ENCODE measurements at regions not wholly inside any gene's neighbourhood (a gene's known extent, or its start where the extent isn't known, plus 50 kb on each side); places are given as distances from the start of the nearest gene placed in this dataset.

DNA sequence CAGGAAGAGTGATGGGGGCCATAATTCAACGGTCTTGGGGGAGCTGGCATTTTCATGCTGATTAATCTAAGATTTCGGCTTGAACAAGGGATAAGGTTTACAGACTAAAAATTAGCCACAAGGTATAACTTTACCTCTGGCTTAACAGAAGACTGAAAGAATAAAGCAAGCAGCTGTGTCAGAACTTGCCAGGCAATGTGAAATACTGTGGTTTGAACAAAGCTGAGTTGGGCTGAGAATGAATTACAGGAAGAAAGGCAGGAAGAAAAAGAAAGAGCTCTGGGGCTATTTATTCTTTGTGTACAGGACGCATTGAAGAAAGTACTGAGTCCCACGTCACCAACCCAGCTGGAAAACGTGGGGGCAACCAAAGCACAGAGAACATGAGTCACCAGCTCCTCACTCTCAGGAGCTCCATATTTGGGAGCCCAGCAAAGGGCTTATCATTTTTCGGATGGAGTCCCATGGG lies 121.5 kb upstream of the NEDD9 start:
- intact Hi-C loops (cut with DNase I): no loop called here
- DNase-seq (ENCODE audit: missing footprints) (no peak), ATAC-seq (peak; percentile 70)

DNA sequence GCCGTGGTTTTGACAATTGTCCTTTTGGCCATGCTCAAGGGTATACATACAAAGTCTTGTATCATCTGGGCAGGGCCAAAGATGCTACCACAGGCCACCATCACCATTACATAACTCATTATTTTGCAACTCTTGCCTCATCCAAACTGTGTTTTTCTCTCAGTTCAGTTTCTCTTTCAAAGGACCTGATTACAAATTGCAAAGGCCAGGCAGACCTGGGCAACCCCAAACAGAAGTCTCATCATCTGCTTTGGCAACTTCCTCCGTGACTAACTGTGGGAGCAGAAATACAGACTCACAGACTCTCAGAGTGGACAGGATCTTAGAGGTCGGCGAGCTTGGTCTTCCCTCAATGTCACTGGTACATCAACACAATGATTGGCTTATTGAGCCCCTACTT lies 117.8 kb upstream of the NEDD9 start:
- ATAC-seq (peak; percentile 32), DNase-seq (ENCODE audit: missing footprints) (no peak)
- intact Hi-C loops (cut with DNase I): no loop called here

DNA sequence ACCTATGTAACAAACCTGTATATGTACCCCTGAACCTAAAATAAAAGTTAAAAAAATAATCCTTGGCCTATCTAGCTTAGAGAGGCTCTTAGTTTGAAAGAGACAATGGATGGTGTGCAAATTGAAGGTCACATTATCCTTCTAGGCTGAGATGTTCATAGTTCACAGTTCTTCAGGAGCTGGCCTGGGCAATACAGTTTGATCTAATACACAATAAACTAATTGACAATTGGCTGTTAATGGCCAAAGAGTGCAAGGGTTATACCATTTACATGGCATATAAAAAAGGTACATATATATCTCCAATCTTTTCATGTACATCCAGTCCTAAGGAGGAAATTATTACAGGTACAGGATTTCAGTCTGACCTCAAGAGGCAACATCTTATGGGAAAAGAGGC lies 117.4 kb upstream of the NEDD9 start:
- DNase-seq (ENCODE audit: missing footprints) (no peak), ATAC-seq (no peak)
- intact Hi-C loops (cut with DNase I): no loop called here

DNA sequence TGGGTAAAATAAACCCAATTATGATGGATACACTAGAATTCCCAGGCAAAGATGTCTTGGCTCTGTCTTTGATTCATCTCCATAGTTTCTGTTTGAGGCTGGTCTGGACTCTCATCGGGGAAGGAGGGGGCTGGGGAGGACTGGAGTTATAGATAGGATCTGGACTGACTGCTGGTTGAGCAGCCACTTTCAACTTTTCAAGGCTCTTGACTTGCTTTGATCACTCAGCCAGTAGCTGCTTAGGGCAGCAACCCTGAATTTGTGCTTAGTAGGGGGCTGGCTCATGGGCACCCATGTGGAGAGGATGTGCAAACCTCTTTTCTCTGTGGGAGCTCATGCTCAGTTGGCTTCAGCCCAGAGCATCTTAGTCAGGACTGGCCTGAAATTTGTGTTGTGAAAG lies 114.0 kb upstream of the NEDD9 start:
- DNase-seq (ENCODE audit: missing footprints): no peak
- ATAC-seq: no peak
- intact Hi-C loops (cut with DNase I): no loop called here

DNA sequence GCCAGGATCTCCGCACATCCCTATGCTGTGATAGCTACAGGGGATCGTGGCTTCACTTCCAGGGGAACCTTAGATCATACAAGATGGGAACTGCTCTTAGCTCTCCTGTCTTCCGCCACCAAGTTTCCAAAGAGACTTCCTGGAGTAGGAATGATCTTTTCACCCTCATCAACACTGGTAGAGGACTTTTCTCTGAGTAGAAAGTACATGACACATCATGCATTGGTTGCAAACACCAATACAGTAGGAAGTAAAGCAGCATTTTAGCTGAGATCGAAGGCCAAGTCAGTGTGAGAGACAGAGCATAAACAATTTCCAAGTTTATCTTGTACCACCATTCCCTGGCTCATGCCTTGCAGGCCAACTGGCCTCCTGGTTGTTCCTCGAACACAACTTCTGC lies 113.1 kb upstream of the NEDD9 start:
- intact Hi-C loops (cut with DNase I): no loop called here
- ATAC-seq (no peak), DNase-seq (ENCODE audit: missing footprints) (no peak)

DNA sequence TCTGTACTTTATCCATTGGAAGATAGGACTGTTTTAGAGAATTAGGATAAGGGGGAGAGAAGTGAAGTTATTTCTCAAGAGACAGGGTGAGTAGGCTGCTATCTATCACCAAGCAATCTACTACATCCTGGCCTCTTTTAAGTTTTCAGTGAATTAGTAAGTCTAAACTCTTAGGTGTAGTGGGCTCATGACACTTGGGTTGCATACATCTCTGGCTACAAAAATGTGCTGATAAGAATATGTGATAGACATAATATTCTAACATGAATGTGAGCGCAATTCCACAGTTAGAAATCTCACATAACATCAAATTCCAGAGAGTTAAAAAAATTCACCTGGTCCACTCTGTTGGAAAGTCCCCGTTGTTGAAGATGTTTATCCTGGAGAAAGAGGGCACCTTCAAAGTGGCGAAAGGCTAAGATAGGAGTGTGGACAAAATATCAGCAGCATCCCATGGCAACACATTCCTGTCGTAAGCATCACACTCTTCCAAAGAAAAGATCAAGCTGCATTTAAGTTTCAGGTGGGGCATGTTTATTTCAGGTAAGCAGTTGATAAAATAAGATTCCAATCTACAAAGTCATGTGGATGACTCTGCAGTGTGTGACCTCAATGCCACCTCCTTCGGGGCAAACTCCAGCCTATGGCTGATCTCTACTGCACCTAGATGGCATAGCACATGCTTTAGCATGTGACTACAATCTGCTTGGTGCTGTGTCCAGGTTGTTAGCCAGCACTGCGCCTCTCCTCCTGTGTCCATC lies 111.7 kb upstream of the NEDD9 start:
- intact Hi-C loops (cut with DNase I): no loop called here
- ATAC-seq: no peak
- no peak for DNase-seq (ENCODE audit: missing footprints)

DNA sequence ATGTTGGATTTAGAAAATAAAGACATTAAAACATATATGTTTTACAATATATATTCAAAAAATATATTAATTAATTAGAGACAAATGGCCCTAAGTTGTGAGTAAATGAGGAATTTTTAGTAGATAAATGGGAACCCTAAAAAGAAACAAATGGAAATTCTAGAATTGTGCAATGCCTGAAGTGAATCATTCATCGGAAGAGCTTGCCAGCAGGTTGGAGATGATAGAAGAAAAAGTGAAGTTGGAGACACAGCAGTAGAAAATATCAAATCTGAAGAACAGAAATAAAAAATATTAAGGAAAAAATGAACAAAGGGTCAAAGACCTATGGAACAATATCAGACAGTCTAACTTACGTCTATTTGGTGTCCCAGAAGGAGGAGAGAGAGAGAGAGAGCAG lies 109.4 kb upstream of the NEDD9 start:
- ATAC-seq (no peak), DNase-seq (ENCODE audit: missing footprints) (no peak)
- intact Hi-C loops (cut with DNase I): no loop called here

DNA sequence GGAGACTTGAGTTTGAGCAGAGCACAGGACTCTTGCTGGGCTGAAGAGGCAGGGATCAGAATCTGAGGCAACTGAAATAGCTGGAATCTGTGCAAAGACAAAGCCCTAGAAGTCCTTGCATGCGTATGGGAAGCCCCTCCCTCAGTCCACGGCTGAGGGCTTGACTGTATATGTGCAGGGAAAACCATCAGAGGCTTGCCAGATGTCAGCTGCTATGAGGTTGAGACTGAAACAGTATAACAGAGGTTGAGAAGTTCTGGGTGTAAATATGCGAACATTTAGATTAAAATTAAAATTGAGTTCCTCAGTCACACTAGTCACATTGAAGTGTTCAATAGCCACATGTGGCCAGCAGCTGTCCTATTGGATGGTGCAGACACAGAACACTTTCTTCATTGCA lies 108.8 kb upstream of the NEDD9 start:
- no peak for DNase-seq (ENCODE audit: missing footprints)
- intact Hi-C loops (cut with DNase I): no loop called here
- ATAC-seq: no peak

DNA sequence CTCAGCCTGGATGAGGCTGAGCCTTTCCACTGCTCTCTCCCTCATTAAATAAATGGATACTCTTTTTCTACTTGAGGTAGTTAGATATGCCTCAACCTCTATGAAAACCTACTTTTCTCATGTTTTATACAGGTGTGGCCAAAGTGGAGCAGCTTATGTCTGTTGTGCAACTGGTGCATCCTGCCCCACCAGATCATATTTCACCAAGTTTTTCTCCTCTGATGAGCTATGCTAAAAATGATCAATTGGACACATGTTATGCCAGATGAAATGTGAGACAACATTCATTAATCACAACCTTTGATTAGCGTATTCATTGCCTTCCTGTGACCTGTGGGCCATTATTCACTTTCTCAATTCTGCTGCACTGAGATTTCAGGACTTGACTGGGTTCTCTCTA lies 106.9 kb upstream of the NEDD9 start:
- intact Hi-C loops (cut with DNase I): no loop called here
- no peak for ATAC-seq

DNA sequence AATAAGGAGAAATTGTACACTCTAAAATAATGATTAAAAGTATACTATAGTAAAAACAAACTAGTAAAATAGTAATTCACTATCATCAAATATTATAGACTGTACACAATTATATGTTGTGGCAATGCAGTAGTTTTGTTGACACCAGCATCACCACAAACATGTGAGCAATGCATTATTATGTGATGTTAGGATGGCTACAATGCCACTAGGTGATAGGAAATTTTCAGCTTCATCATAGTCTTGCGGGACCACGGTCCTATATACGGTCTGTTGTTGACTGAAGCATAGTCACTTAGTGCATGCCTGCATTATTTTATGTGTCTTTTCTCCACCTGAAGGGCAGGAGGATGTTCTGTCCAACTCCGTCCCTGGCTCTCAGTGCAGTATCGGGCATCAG lies 104.8 kb upstream of the NEDD9 start:
- no peak for DNase-seq (ENCODE audit: missing footprints)
- intact Hi-C loops (cut with DNase I): no loop called here
- no peak for ATAC-seq

More for the DNA sequence above, 106.9 kb upstream of the NEDD9 start:
- no peak for DNase-seq (ENCODE audit: missing footprints)

DNA sequence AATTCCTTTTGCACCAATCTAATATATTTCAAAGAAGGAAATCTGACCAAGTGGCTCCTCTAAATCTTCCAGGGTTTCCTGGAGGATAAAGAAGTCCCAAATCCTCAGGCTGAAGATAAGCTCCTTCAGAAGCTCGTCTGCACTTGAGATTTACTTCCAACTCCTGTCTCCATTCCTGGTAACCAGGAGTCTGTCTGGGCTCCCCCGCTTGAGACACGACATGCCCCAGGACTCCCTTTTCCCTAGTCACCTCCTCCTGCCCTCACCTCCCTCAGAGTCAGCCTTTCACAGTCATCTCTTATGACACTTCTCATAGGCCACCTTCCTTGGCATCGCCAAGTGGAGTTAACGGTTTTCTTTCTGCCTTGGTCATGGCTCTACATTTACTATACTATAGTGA lies 103.4 kb upstream of the NEDD9 start:
- intact Hi-C loops (cut with DNase I): no loop called here
- ATAC-seq (no peak), DNase-seq (ENCODE audit: missing footprints) (no peak)

DNA sequence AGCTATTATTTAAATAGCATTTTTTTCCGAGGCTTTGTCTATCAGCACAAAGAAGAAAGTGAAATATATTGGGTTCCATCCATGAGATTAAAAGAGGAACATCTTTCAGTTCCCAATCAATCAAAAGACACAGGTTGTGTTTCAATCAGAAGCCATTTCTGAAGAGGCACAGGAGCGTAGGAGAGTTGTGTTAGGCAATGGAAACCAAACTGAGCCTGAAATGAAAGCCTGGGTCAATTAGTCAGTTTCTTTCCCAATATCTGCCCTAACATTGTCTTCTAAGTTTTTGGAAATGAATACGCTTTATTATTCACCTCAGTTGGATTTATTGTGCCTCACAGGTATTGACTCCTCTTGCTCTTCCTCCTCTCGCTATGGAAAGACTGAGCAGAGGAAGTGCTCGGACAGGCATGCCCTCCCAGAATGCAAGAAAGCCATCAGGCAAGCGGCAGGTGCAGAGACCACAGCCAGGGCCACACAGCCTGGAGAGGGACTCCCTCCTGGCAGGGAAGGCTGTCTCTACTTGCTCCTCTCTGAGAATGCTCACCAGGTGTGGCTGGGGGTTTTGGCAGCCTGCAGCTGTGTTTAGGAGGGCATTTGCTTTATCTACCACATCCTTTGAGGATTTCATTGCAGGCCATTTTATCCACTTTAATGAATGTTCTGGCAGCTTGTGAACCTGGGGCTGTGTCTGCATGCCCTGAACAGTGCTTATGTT lies 100.8 kb upstream of the NEDD9 start:
- intact Hi-C loops (cut with DNase I): no loop called here
- no peak for ATAC-seq
- DNase-seq (ENCODE audit: missing footprints): no peak

DNA sequence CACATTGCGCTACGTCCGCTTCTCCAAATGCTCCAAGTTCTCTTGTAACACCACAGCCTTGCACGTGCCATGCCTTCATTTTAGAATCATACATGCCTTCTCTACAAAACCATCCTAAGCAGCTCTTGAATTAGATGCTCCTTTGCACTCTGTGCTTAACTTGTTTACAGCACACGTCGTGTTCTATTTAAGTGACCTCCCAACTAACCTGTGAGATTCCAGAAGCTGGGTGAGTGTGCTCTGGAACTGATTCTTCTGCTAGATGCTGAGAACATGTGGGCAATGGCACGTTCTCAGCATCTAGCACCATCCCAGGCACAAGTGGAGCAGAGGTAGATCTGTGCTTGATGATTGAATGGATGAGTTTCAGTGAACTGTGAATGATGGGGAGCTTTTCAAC lies 100.0 kb upstream of the NEDD9 start:
- DNase-seq (ENCODE audit: missing footprints) (no peak), ATAC-seq (no peak)
- intact Hi-C loops (cut with DNase I): no loop called here

DNA sequence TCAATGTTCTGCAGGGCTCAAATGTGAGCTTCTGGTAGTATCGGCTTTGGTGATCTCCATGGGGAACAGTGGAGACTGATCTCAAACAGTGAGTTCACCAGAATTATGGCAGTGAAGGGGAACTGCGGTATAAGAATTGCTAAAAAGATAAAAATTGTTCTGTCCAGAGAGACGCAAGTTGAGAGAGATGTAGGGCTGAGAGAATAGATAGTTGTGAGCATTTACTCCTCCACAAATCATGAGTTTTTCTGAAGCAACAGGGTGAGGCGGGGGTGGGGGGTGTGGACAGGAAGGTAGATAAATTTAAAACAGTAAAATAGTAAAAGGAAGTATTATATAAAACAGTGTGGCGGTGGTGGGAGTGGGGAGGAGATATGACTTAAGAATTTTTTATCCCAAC lies 98.6 kb upstream of the NEDD9 start:
- intact Hi-C loops (cut with DNase I): no loop called here
- no peak for ATAC-seq
- no peak for DNase-seq (ENCODE audit: missing footprints)

DNA sequence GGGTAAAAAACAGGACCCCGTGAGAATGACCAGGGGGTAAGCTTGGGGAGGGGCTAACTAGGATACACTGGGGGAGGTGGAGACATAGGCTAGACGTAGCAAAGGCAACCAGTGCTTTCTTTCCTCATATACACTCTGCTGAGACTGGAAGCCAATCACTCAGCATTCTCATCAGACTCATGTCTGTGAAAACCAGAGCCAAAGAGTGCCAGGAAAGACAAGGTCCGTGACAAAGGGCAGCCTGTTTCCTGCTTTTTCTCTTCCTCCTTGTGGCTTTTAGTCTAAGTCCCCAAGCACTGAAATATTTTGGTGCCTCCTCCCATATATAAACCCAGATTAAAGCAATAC lies 97.9 kb upstream of the NEDD9 start:
- ATAC-seq (no peak), DNase-seq (ENCODE audit: missing footprints) (no peak)
- intact Hi-C loops (cut with DNase I): no loop called here

DNA sequence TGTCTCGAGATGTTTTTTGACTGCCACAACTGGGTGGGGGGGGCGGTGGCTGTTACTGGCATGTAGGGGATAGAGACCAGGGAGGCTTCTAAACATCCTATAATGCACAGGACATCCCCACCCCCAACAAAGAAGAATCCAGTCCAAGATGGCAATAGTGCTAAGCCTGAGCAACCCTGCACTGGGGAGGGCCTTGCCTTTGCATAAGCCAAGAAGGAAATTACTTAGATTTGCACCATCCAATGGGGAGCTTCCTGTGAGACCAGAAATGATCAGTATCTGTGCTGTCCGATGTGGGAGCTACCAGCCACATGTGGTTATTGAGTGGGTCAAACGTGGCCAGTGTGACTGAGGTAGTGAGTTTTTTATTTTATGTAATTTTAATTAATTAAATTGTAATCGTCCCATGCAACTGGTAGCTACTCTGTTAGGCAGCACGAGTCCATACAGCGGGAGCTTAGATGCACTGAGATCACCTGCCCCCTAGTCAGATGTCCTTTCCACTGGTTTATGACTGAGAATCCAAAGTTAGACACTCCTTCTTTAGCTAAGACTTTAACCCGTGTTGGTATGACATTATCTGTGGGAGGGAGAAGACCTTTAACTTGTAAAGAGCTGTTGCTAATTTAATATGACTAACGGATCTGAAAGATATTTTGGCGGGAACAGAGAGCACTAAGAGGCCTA lies 97.4 kb upstream of the NEDD9 start:
- DNase-seq (ENCODE audit: missing footprints) (no peak), ATAC-seq (no peak)
- intact Hi-C loops (cut with DNase I): no loop called here

DNA sequence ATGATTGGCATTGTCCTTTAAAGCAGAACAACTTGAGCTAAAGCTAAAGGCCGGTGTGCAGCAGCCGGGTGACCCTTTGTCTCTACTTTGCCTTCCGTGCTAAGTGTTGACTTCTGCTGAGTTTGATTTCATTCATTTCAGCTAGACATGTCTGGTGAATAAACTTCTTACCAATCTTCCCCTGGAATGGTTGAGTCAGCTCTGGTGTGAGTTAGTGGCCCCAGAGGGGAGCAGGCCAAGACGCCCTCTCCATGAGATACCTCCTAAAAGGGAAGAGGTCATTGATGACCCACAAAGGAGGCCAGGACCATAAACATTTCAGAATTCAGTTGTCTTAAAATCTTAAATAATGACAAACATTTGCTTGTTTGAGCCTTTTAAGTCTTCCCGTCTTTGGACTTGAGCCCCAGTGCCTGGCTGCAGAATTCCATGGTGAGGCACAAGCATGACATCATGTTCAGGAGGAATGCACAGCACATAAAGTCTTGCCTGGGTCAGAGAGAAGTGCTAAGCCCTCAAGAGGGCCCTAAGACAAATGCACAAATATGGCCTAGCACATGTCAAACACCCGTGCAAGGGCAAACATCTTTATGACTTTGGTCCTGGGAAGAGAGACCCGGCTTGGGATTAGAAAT lies 96.3 kb upstream of the NEDD9 start:
- ATAC-seq (no peak), DNase-seq (ENCODE audit: missing footprints) (no peak)
- intact Hi-C loops (cut with DNase I): no loop called here

DNA sequence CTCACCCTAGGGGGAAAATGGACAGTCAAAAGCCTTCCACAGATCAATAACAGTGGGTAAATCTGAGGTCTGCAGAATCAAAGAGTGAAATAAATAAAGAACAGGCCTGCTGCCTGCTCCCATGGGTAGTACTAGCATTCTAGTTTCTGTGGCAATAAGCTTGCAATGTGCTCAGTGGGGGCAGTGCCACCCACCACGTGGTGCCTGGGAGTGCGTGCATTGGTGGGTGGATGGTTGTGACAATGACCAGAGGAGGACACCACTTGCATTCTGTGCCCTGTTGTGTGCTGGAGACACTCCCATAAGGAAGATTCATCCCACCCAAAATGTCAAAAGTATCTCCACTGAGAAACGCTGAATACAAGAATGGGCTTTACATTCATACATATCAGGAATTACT lies 95.5 kb upstream of the NEDD9 start:
- intact Hi-C loops (cut with DNase I): no loop called here
- ATAC-seq (no peak), DNase-seq (ENCODE audit: missing footprints) (no peak)

DNA sequence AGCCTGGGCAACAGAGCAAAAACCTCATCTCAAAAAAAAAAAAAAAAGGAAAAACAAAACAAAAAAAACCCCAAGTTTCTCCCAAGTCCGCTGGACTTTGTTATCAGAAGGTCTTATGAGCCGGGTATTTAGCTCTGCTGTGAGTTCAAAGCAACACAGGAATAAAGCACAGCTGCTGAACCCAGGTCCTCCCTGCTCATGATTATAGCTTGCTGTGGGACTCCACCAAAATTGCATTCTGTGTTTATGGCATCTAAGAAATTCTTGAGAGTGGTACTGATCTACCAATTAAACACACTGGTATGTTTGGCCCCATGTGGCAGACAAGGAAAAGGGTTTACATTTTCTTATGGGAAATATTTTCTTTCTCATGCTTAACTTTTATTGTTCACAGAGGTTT lies 93.6 kb upstream of the NEDD9 start:
- intact Hi-C loops (cut with DNase I): no loop called here
- ATAC-seq: no peak

More for the DNA sequence above, 93.6 kb upstream of the NEDD9 start:
- no peak for DNase-seq (ENCODE audit: missing footprints)
